OCI-LY7 (cell line): ENCODE measurements at regions not wholly inside any gene's neighbourhood (a gene's known extent, or its start where the extent isn't known, plus 50 kb on each side); places are given as distances from the start of the nearest gene placed in this dataset.

Experiments used
- BruUV-seq: library from RNA; stranded (reverse); fragments of 400-500 nt; replicated peaks from 2 replicates; lab custom pipeline; 2021; lab: Mats Ljungman, UMichigan
- CTCF ChIA-PET: fragments of 300-600 bp; sonication (Branson Sonifier 250); formaldehyde crosslinking; loops from one replicate; lab custom pipeline; 2022; ENCODE audit warnings: antibody characterized with exemption; ENCODE audit not compliant: unreplicated experiment; lab: Charles Lee
- POLR2A ChIA-PET: fragments of 300-600 bp; sonication (Branson Sonifier 250); formaldehyde crosslinking; loops from one replicate; lab custom pipeline; 2022; ENCODE audit warnings: antibody characterized with exemption; lab: Charles Lee
- DNase-seq: peaks from one replicate; pipeline ENCODE4 v3.0.0-alpha.2; 2015; ENCODE audit warnings: low spot score
- H2AFZ ChIP-seq: fragments of 200-600 bp; sonication (generic), shearing (Covaris generic); 2 replicates; pipeline ENCODE4 v1.6.1; 2014; ENCODE audit warnings: mild to moderate bottlenecking, antibody characterized with exemption, low read length, moderate library complexity
- H3K27ac ChIP-seq: fragments of 200-600 bp; sonication (generic); 2 replicates; pipeline ENCODE4 v1.5.1; 2014; ENCODE audit warnings: mixed run types, low read depth, mild to moderate bottlenecking, moderate library complexity, low read length, inconsistent platforms; ENCODE audit not compliant: poor library complexity, severe bottlenecking
- H3K36me3 ChIP-seq: fragments of 200-600 bp; sonication (generic); 2 replicates; pipeline ENCODE4 v1.6.1; 2014; ENCODE audit warnings: mild to moderate bottlenecking, antibody characterized with exemption, low read length, moderate library complexity, mixed read lengths; ENCODE audit not compliant: insufficient read depth
- H3K4me1 ChIP-seq: fragments of 200-600 bp; sonication (generic); 2 replicates; pipeline ENCODE4 v1.5.1; 2014; ENCODE audit warnings: mild to moderate bottlenecking, low read length; ENCODE audit not compliant: insufficient read depth, poor library complexity, severe bottlenecking
- H3K4me2 ChIP-seq: fragments of 200-600 bp; sonication (generic); 2 replicates; pipeline ENCODE4 v1.6.1; 2014; ENCODE audit warnings: mild to moderate bottlenecking, low read length
- H3K4me3 ChIP-seq: fragments of 200-600 bp; sonication (generic); 2 replicates; pipeline ENCODE4 v1.5.1; 2014; ENCODE audit warnings: mild to moderate bottlenecking, low read depth, low read length; ENCODE audit not compliant: poor library complexity, severe bottlenecking
- H3K79me2 ChIP-seq: fragments of 200-600 bp; sonication (generic); 2 replicates; pipeline ENCODE4 v1.6.1; 2016; ENCODE audit warnings: low read depth, mild to moderate bottlenecking, low read length, moderate library complexity, mixed read lengths; ENCODE audit not compliant: insufficient read depth
- H3K9me2 ChIP-seq: fragments of 200-600 bp; sonication (generic); 2 replicates; pipeline ENCODE4 v1.6.1; 2016; ENCODE audit warnings: mild to moderate bottlenecking, low read length, mixed read lengths; ENCODE audit not compliant: insufficient read depth
- H3K9me3 ChIP-seq: fragments of 200-600 bp; sonication (generic); 2 replicates; pipeline ENCODE4 v1.6.1; 2014; ENCODE audit warnings: mild to moderate bottlenecking, mixed run types, low read length, mixed read lengths
- H4K20me1 ChIP-seq: fragments of 200-600 bp; sonication (generic); 2 replicates; pipeline ENCODE4 v1.6.1; 2014; ENCODE audit warnings: mild to moderate bottlenecking, antibody characterized with exemption, low read length, moderate library complexity, mixed read lengths; ENCODE audit not compliant: insufficient read depth
- EZH2phosphoT487 ChIP-seq: fragments of 200-600 bp; sonication (generic); IDR thresholded peaks from 2 replicates; pipeline ENCODE4 v1.6.1; 2018; ENCODE audit warnings: low read depth, borderline replicate concordance, mild to moderate bottlenecking, mixed run types, antibody characterized with exemption, low read length, moderate library complexity, mixed read lengths
- intact Hi-C: fragments of 100-400 bp; cut with micrococcal nuclease; formaldehyde crosslinking; loops from one replicate; pipeline ENCODE4 v1.10.0; 2022; ENCODE audit not compliant: unreplicated experiment
- TF ChIP-seq, protein P1 (sequence below): fragments of 200-600 bp; sonication (generic); conservative IDR thresholded peaks from 2 replicates; pipeline ENCODE4 v1.5.1; 2014; ENCODE audit warnings: mild to moderate bottlenecking, antibody characterized with exemption, low read length, moderate library complexity, mixed read lengths

DNA sequence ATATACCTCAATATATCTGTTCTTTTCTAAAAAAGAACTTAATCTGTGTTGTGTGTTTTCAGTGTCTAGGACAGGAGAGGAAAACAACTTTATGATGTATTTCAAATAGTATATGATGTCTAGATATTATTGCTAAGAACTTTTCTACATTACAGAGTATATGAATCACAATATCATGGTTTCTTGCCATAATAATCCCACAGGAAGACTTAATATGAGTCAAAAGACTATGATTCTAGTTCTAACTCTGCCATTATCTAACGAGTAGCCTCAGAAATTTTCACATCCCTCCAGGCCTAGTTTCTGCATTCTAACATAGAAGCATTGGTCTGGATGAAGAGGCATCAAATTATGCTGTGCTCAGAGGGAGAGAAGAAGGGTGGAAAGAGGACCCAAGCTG is 107.7 kb upstream of the SPRED1 start:
- Histone ChIP-seq H3K27ac (no peak overlapping the region), H3K4me3 (no peak overlapping the region), H3K9me2 (no peaks in the 10 kb centered on the region; the same call in 1 of the 2 replicates), H3K4me2 (no peak overlapping the region), H4K20me1 (no peaks in the 10 kb centered on the region), H2AFZ (no peak overlapping the region), H3K4me1 (no peaks in the 10 kb centered on the region), H3K79me2 (no peaks in the 10 kb centered on the region), H3K36me3 (no peaks in the 10 kb centered on the region), H3K9me3 (peaks cover 17% of the 10 kb centered on the region)
- BruUV-seq: no TSS peak
- no peak for DNase-seq
- ChIA-PET POLR2A (no interaction called here), CTCF (no interaction called here)
- intact Hi-C loops: no loop called here
- TF ChIP-seq EZH2phosphoT487: no peak
- TF ChIP-seq, protein P1, sequence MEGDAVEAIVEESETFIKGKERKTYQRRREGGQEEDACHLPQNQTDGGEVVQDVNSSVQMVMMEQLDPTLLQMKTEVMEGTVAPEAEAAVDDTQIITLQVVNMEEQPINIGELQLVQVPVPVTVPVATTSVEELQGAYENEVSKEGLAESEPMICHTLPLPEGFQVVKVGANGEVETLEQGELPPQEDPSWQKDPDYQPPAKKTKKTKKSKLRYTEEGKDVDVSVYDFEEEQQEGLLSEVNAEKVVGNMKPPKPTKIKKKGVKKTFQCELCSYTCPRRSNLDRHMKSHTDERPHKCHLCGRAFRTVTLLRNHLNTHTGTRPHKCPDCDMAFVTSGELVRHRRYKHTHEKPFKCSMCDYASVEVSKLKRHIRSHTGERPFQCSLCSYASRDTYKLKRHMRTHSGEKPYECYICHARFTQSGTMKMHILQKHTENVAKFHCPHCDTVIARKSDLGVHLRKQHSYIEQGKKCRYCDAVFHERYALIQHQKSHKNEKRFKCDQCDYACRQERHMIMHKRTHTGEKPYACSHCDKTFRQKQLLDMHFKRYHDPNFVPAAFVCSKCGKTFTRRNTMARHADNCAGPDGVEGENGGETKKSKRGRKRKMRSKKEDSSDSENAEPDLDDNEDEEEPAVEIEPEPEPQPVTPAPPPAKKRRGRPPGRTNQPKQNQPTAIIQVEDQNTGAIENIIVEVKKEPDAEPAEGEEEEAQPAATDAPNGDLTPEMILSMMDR: no peak

DNA sequence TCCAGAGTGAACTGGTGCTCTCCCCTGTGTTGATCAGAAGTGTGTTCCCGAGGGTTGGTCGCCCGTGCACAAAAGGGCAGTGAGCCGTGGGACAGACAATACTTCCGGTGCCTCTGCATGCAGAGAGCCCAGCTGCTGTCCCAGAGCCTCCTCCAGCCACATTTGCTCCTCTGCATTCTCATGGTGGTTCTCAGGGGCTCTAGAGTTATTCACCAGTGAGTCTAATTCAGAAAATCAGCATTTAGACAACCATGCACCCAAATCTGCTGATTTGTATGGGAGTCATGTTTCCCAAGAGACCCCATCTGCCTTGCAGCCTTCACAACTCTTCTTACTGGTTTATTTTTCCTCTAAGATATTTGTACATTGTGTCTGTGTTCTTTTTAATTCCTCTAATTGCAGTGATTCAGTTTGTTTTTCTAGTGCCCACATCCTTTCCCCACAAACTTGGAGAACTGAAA is 107.0 kb upstream of the SPRED1 start:
- ChIA-PET POLR2A (interaction anchor here (2.1 kb wide), 1 partner anchor 22 kb away, joined by 9 read pairs; no protein-coding TSS in a partner anchor), CTCF (no interaction called here)
- no peaks in the 10 kb centered on the region for H3K36me3 ChIP-seq
- H3K4me2 ChIP-seq: no peak overlapping the region
- intact Hi-C loops: no loop called here
- no peaks in the 10 kb centered on the region; the same call in 1 of the 2 replicates for H3K9me2 ChIP-seq
- H4K20me1 ChIP-seq: no peaks in the 10 kb centered on the region
- no peak overlapping the region for H3K4me3 ChIP-seq
- H3K79me2 ChIP-seq: no peaks in the 10 kb centered on the region
- no peak for DNase-seq
- H3K9me3 ChIP-seq: peaks cover 24% of the 10 kb centered on the region
- no peak overlapping the region for H2AFZ ChIP-seq
- no peak for TF ChIP-seq EZH2phosphoT487
- TF ChIP-seq, protein P1: no peak
- H3K27ac ChIP-seq: no peak overlapping the region
- no peaks in the 10 kb centered on the region for H3K4me1 ChIP-seq
- no TSS peak for BruUV-seq

DNA sequence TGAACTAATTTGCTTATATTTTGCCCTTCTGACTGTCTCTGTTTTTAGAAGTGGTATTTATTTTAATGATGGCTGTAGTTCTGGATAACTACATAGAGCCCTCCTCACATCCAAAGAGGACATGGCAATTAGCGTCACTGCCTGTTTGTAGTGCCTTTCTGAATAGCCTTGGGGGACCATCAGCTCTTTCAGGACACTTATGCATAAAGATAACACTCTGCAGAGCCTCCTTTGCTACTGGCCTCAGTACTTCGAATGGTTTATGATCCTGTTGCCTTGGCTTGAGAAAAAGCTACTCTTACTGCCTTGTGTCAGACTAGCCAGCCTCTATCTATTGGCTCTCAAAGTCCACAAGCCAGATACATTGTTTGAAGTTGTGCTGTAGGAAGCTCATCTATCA is 105.4 kb upstream of the SPRED1 start:
- TF ChIP-seq EZH2phosphoT487: no peak
- TF ChIP-seq, protein P1: no peak
- BruUV-seq: no TSS peak
- no peaks in the 10 kb centered on the region for H4K20me1 ChIP-seq
- DNase-seq: no peak
- H3K9me3 ChIP-seq: peaks cover 32% of the 10 kb centered on the region
- ChIA-PET POLR2A (interaction anchor here (1.0 to 2.1 kb wide), 6 partner anchors 12 to 44 kb away, joined by 3 to 9 read pairs (median 6); no protein-coding TSS in a partner anchor), CTCF (no interaction called here)
- intact Hi-C loops: no loop called here
- H3K27ac ChIP-seq: no peak overlapping the region
- H3K9me2 ChIP-seq: no peaks in the 10 kb centered on the region; the same call in 1 of the 2 replicates
- no peak overlapping the region for H2AFZ ChIP-seq
- no peaks in the 10 kb centered on the region for H3K36me3 ChIP-seq
- no peak overlapping the region for H3K4me2 ChIP-seq
- H3K4me3 ChIP-seq: no peak overlapping the region
- no peaks in the 10 kb centered on the region for H3K4me1 ChIP-seq
- H3K79me2 ChIP-seq: no peaks in the 10 kb centered on the region
